ENCODE measurements at regions not wholly inside any gene's neighbourhood (a gene's known extent, or its start where the extent isn't known, plus 50 kb on each side); places are given as distances from the start of the nearest gene placed in this dataset.

DNA sequence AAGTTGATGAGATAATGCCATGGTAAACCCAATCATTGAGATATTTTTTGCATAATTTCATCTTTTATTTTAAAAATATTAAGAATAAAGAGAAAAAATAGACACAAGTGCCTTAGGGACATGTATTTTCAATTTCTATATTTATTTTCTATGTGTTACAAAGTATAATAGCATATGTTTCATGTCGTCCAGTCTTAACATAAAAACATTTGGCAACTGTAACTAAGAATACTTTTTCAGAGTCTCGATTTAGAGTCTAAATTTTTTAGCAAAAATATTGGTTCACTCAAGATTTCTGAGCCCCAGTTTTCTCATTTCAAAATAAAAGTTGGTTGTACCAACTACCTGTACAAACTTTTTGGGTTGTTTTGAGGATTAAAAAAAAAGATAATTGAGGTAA lies 511.4 kb upstream of the ZNF385D start:
- H3K27me3 ChIP-seq = no peaks in the 10 kb centered on the region
- H3K27ac ChIP-seq = no peak overlapping the region
- H3K4me3 ChIP-seq = no peak overlapping the region
- DNase-seq (ENCODE audit: low spot score in 2 of 2) = no peak
- TF ChIP-seq POLR2A (IDR thresholded peaks at IDR 0.05) = no peak
- H3K36me3 ChIP-seq = no peaks in the 10 kb centered on the region
- 42 to 45% methylated on average over 2 of the region's 2 CpGs for WGBS, 2 donors
- H3K9me3 ChIP-seq = no peaks in the 10 kb centered on the region
- no peaks in the 10 kb centered on the region for H3K4me1 ChIP-seq

DNA sequence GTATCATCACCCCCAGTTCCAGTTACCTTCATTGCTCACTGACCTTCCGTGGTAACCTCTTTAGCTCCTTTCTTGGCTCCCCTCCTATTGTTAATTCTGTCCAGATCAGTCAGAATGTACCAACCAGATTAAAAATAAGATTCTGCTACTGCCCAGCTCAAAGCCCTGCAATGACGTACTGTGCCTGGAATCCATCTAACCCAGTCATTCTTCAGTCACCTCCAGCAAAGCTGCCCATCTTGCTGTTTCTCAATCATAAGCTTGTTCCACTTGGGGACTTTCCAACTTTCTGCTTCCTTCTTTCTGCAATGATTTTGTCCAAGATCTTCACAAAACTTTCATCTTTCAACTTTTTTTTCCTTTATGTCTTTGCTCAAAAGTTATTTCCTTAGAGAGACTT lies 512.0 kb upstream of the ZNF385D start:
- WGBS, 2 donors = 79 to 90% methylated on average over 2 of the region's 2 CpGs
- no peak overlapping the region for H3K27ac ChIP-seq
- H3K9me3 ChIP-seq = no peaks in the 10 kb centered on the region
- H3K4me3 ChIP-seq = no peak overlapping the region
- no peak for TF ChIP-seq CTCF (IDR thresholded peaks at IDR 0.05)
- TF ChIP-seq EP300 (IDR thresholded peaks at IDR 0.05) = no peak
- no peak for TF ChIP-seq POLR2A (IDR thresholded peaks at IDR 0.05)
- H3K27me3 ChIP-seq = no peaks in the 10 kb centered on the region
- no peaks in the 10 kb centered on the region for H3K4me1 ChIP-seq
- no peaks in the 10 kb centered on the region for H3K36me3 ChIP-seq
- DNase-seq (ENCODE audit: low spot score in 2 of 2) = no peak

DNA sequence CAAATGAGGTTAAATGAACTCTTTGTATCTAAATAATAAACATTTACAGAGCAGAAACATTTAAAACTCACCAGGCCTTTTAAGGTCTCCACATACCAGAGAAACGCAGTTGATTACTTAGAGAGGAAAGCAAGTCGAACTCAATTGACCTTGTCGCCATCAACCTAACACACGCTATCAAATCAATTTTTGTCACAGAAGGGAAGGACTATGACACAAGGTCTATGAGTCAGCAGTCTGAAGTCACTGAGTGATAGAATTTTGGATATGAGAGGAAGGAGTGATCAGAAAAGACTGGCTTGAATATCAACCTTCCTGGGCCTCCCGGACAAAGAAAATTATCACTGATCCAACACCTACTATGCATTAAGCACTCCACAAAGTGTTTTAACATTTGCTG lies 514.4 kb upstream of the ZNF385D start:
- no peaks in the 10 kb centered on the region for H3K9me3 ChIP-seq
- H3K36me3 ChIP-seq = no peaks in the 10 kb centered on the region
- DNase-seq (ENCODE audit: low spot score in 2 of 2) = no peak
- H3K4me3 ChIP-seq = no peak overlapping the region
- no peak overlapping the region for H3K27ac ChIP-seq
- 80 to 83% methylated on average over 5 of the region's 5 CpGs for WGBS, 2 donors
- H3K4me1 ChIP-seq = no peaks in the 10 kb centered on the region
- TF ChIP-seq CTCF (IDR thresholded peaks at IDR 0.05) (no peak), POLR2A (IDR thresholded peaks at IDR 0.05) (no peak), EP300 (IDR thresholded peaks at IDR 0.05) (no peak)
- no peaks in the 10 kb centered on the region for H3K27me3 ChIP-seq

DNA sequence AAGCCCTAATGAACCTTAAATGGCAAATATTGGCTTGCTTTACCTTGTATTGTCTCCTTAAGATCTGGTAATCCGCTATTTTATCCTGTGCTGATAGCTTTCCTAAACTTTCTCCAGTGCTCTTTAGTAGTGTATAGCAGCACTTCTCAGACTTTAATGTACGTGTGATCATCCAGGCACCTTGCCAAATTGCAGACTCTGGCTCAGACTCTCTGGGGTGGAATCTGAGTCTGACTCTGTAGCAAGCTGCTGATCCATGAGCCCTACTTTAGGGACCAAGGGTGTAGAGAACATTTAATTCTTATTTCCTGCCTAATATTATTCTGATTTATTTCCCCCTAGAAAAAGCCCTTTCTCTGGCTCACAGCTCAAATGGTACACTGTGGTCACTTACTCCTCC lies 518.8 kb upstream of the ZNF385D start:
- H3K4me1 ChIP-seq = no peaks in the 10 kb centered on the region
- no peaks in the 10 kb centered on the region for H3K9me3 ChIP-seq
- H3K27ac ChIP-seq = no peak overlapping the region
- DNase-seq (ENCODE audit: low spot score in 2 of 2) = no peak
- WGBS, 2 donors = 49 to 55% methylated on average over 2 of the region's 2 CpGs
- no peak overlapping the region for H3K4me3 ChIP-seq
- no peaks in the 10 kb centered on the region for H3K27me3 ChIP-seq
- H3K36me3 ChIP-seq = no peaks in the 10 kb centered on the region
- TF ChIP-seq CTCF (IDR thresholded peaks at IDR 0.05) (no peak), EP300 (IDR thresholded peaks at IDR 0.05) (no peak), POLR2A (IDR thresholded peaks at IDR 0.05) (no peak)

- Histone ChIP-seq H3K36me3 (no peaks in the 10 kb centered on the region), H3K27ac (no peak overlapping the region), H3K27me3 (no peaks in the 10 kb centered on the region), H3K9me3 (no peaks in the 10 kb centered on the region), H3K4me3 (no peak overlapping the region), H3K4me1 (no peaks in the 10 kb centered on the region)
- TF ChIP-seq POLR2A (IDR thresholded peaks at IDR 0.05) (no peak), CTCF (IDR thresholded peaks at IDR 0.05) (no peak), EP300 (IDR thresholded peaks at IDR 0.05) (no peak)
- no peak for DNase-seq (ENCODE audit: low spot score in 2 of 2)
- WGBS, 2 donors = 97% methylated on average over 2 of the region's 2 CpGs
Observed at GRCh38 chr3:22276351-22276750, 525.3 kb upstream of the ZNF385D start.

- TF ChIP-seq POLR2A (IDR thresholded peaks at IDR 0.05) = no peak
- no peak for TF ChIP-seq CTCF (IDR thresholded peaks at IDR 0.05)
- no peak for TF ChIP-seq EP300 (IDR thresholded peaks at IDR 0.05)
- Histone ChIP-seq H3K27me3 (no peaks in the 10 kb centered on the region), H3K4me1 (no peaks in the 10 kb centered on the region), H3K9me3 (no peaks in the 10 kb centered on the region), H3K36me3 (no peaks in the 10 kb centered on the region), H3K4me3 (no peak overlapping the region), H3K27ac (no peak overlapping the region)
- WGBS, 2 donors = 55 to 63% methylated on average over 1 of the region's 1 CpG
- DNase-seq (ENCODE audit: low spot score in 2 of 2) = no peak
Observed at GRCh38 chr3:22284559-22284958, 533.5 kb upstream of the ZNF385D start.
